ENCODE measurements at regions not wholly inside any gene's neighbourhood (a gene's known extent, or its start where the extent isn't known, plus 50 kb on each side); places are given as distances from the start of the nearest gene placed in this dataset.

GRCh38 chr12:59517522-59517921 lies 78.3 kb upstream of the SLC16A7 start:
- H3K36me3 ChIP-seq (ENCODE audit: control insufficient read depth in 4 of 4, insufficient read depth in 4 of 4, low read length in 3 of 4), result no peaks in the 10 kb centered on the region
- DNase-seq, result no peak
- H3K4me3 ChIP-seq (ENCODE audit: control insufficient read depth in 1 of 7, extremely low read depth in 1 of 7, insufficient read depth in 4 of 7, low read depth in 2 of 7, low read length in 6 of 7), result no peak overlapping the region
- WGBS (ENCODE audit: insufficient coverage), result 100% methylated on average over 1 of the region's 2 CpGs
- H3K27me3 ChIP-seq (replicated peaks in 2 of 5; ENCODE audit: control insufficient read depth in 4 of 5, insufficient read depth in 5 of 5, low read length in 4 of 5), result no peaks in the 10 kb centered on the region
- H3K9me3 ChIP-seq (ENCODE audit: control extremely low read depth in 1 of 5, control insufficient read depth in 4 of 5, insufficient read depth in 2 of 5, low read depth in 1 of 5, low read length in 4 of 5), result no peaks in the 10 kb centered on the region
- H3K4me1 ChIP-seq (ENCODE audit: control extremely low read depth in 1 of 4, control insufficient read depth in 4 of 4, insufficient read depth in 4 of 4, low read length in 3 of 4), result no peaks in the 10 kb centered on the region
- H3K27ac ChIP-seq (ENCODE audit: insufficient read depth in 1 of 2, low read depth in 1 of 2, low read length in 2 of 2, poor library complexity in 1 of 2, severe bottlenecking in 2 of 2), result no peak overlapping the region
- ChIA-PET CTCF (no interaction called here), POLR2A (no interaction called here)

- Histone ChIP-seq H3K27ac (ENCODE audit: insufficient read depth in 1 of 2, low read depth in 1 of 2, low read length in 2 of 2, poor library complexity in 1 of 2, severe bottlenecking in 2 of 2) (no peak overlapping the region), H3K4me3 (ENCODE audit: control insufficient read depth in 1 of 7, extremely low read depth in 1 of 7, insufficient read depth in 4 of 7, low read depth in 2 of 7, low read length in 6 of 7) (no peak overlapping the region), H3K4me1 (ENCODE audit: control extremely low read depth in 1 of 4, control insufficient read depth in 4 of 4, insufficient read depth in 4 of 4, low read length in 3 of 4) (no peaks in the 10 kb centered on the region), H3K36me3 (ENCODE audit: control insufficient read depth in 4 of 4, insufficient read depth in 4 of 4, low read length in 3 of 4) (no peaks in the 10 kb centered on the region), H3K9me3 (ENCODE audit: control extremely low read depth in 1 of 5, control insufficient read depth in 4 of 5, insufficient read depth in 2 of 5, low read depth in 1 of 5, low read length in 4 of 5) (no peaks in the 10 kb centered on the region), H3K27me3 (replicated peaks in 2 of 5; ENCODE audit: control insufficient read depth in 4 of 5, insufficient read depth in 5 of 5, low read length in 4 of 5) (no peaks in the 10 kb centered on the region)
- no peak for DNase-seq
- WGBS (ENCODE audit: insufficient coverage), result no CpG with 5 or more reads among the region's 1 CpG
- POLR2A ChIA-PET, result no interaction called here
- CTCF ChIA-PET, result no interaction called here
These were observed 94.9 kb upstream of the SLC16A7 start for GRCh38 chr12:59500915-59501314.

- H3K4me3 ChIP-seq (ENCODE audit: control insufficient read depth in 1 of 7, extremely low read depth in 1 of 7, insufficient read depth in 4 of 7, low read depth in 2 of 7, low read length in 6 of 7), result no peak overlapping the region
- no peaks in the 10 kb centered on the region for H3K27me3 ChIP-seq (replicated peaks in 2 of 5; ENCODE audit: control insufficient read depth in 4 of 5, insufficient read depth in 5 of 5, low read length in 4 of 5)
- H3K27ac ChIP-seq (ENCODE audit: insufficient read depth in 1 of 2, low read depth in 1 of 2, low read length in 2 of 2, poor library complexity in 1 of 2, severe bottlenecking in 2 of 2), result no peak overlapping the region
- ChIA-PET POLR2A (no interaction called here), CTCF (no interaction called here)
- H3K4me1 ChIP-seq (ENCODE audit: control extremely low read depth in 1 of 4, control insufficient read depth in 4 of 4, insufficient read depth in 4 of 4, low read length in 3 of 4), result no peaks in the 10 kb centered on the region
- no peaks in the 10 kb centered on the region for H3K9me3 ChIP-seq (ENCODE audit: control extremely low read depth in 1 of 5, control insufficient read depth in 4 of 5, insufficient read depth in 2 of 5, low read depth in 1 of 5, low read length in 4 of 5)
- WGBS (ENCODE audit: insufficient coverage), result 83% methylated on average over 1 of the region's 1 CpG
- no peak for DNase-seq
- H3K36me3 ChIP-seq (ENCODE audit: control insufficient read depth in 4 of 4, insufficient read depth in 4 of 4, low read length in 3 of 4), result no peaks in the 10 kb centered on the region
These were observed 95.5 kb upstream of the SLC16A7 start for GRCh38 chr12:59500335-59500734.

- Histone ChIP-seq H3K27ac (ENCODE audit: insufficient read depth in 1 of 2, low read depth in 1 of 2, low read length in 2 of 2, poor library complexity in 1 of 2, severe bottlenecking in 2 of 2) (no peak overlapping the region), H3K4me1 (ENCODE audit: control extremely low read depth in 1 of 4, control insufficient read depth in 4 of 4, insufficient read depth in 4 of 4, low read length in 3 of 4) (no peaks in the 10 kb centered on the region), H3K27me3 (replicated peaks in 2 of 5; ENCODE audit: control insufficient read depth in 4 of 5, insufficient read depth in 5 of 5, low read length in 4 of 5) (no peaks in the 10 kb centered on the region), H3K9me3 (ENCODE audit: control extremely low read depth in 1 of 5, control insufficient read depth in 4 of 5, insufficient read depth in 2 of 5, low read depth in 1 of 5, low read length in 4 of 5) (no peaks in the 10 kb centered on the region), H3K4me3 (ENCODE audit: control insufficient read depth in 1 of 7, extremely low read depth in 1 of 7, insufficient read depth in 4 of 7, low read depth in 2 of 7, low read length in 6 of 7) (no peak overlapping the region), H3K36me3 (ENCODE audit: control insufficient read depth in 4 of 4, insufficient read depth in 4 of 4, low read length in 3 of 4) (no peaks in the 10 kb centered on the region)
- CTCF ChIA-PET, result no interaction called here
- DNase-seq, result no peak
- POLR2A ChIA-PET, result no interaction called here
- WGBS (ENCODE audit: insufficient coverage), result no CpG with 5 or more reads among the region's 1 CpG
These were observed 96.1 kb upstream of the SLC16A7 start for GRCh38 chr12:59499774-59500173.

- Histone ChIP-seq H3K4me3 (ENCODE audit: control insufficient read depth in 1 of 7, extremely low read depth in 1 of 7, insufficient read depth in 4 of 7, low read depth in 2 of 7, low read length in 6 of 7) (no peak overlapping the region), H3K36me3 (ENCODE audit: control insufficient read depth in 4 of 4, insufficient read depth in 4 of 4, low read length in 3 of 4) (no peaks in the 10 kb centered on the region), H3K27me3 (replicated peaks in 2 of 5; ENCODE audit: control insufficient read depth in 4 of 5, insufficient read depth in 5 of 5, low read length in 4 of 5) (no peaks in the 10 kb centered on the region), H3K4me1 (ENCODE audit: control extremely low read depth in 1 of 4, control insufficient read depth in 4 of 4, insufficient read depth in 4 of 4, low read length in 3 of 4) (no peaks in the 10 kb centered on the region), H3K9me3 (ENCODE audit: control extremely low read depth in 1 of 5, control insufficient read depth in 4 of 5, insufficient read depth in 2 of 5, low read depth in 1 of 5, low read length in 4 of 5) (no peaks in the 10 kb centered on the region), H3K27ac (ENCODE audit: insufficient read depth in 1 of 2, low read depth in 1 of 2, low read length in 2 of 2, poor library complexity in 1 of 2, severe bottlenecking in 2 of 2) (no peak overlapping the region)
- POLR2A ChIA-PET, result no interaction called here
- CTCF ChIA-PET, result interaction anchor here (1.3 kb wide), 1 partner anchor 49 kb away, joined by 3 read pairs; no protein-coding TSS in a partner anchor
- DNase-seq, result no peak
These were observed 101.2 kb upstream of the SLC16A7 start for GRCh38 chr12:59494617-59495016.

GRCh38 chr12:59491877-59492276 lies 104.0 kb upstream of the SLC16A7 start:
- H3K9me3 ChIP-seq (ENCODE audit: control extremely low read depth in 1 of 5, control insufficient read depth in 4 of 5, insufficient read depth in 2 of 5, low read depth in 1 of 5, low read length in 4 of 5), result no peaks in the 10 kb centered on the region
- ChIA-PET POLR2A (no interaction called here), CTCF (interaction anchor here (1.1 kb wide), 1 partner anchor 33 kb away, joined by 3 read pairs; no protein-coding TSS in a partner anchor)
- no peak overlapping the region for H3K27ac ChIP-seq (ENCODE audit: insufficient read depth in 1 of 2, low read depth in 1 of 2, low read length in 2 of 2, poor library complexity in 1 of 2, severe bottlenecking in 2 of 2)
- no peaks in the 10 kb centered on the region for H3K36me3 ChIP-seq (ENCODE audit: control insufficient read depth in 4 of 4, insufficient read depth in 4 of 4, low read length in 3 of 4)
- no peaks in the 10 kb centered on the region for H3K27me3 ChIP-seq (replicated peaks in 2 of 5; ENCODE audit: control insufficient read depth in 4 of 5, insufficient read depth in 5 of 5, low read length in 4 of 5)
- DNase-seq, result no peak
- H3K4me1 ChIP-seq (ENCODE audit: control extremely low read depth in 1 of 4, control insufficient read depth in 4 of 4, insufficient read depth in 4 of 4, low read length in 3 of 4), result no peaks in the 10 kb centered on the region
- no peak overlapping the region for H3K4me3 ChIP-seq (ENCODE audit: control insufficient read depth in 1 of 7, extremely low read depth in 1 of 7, insufficient read depth in 4 of 7, low read depth in 2 of 7, low read length in 6 of 7)
- WGBS (ENCODE audit: insufficient coverage), result no CpG with 5 or more reads among the region's 2 CpGs

GRCh38 chr12:59486827-59487226 lies 109.0 kb upstream of the SLC16A7 start:
- CTCF ChIA-PET, result no interaction called here
- H3K9me3 ChIP-seq (ENCODE audit: control extremely low read depth in 1 of 5, control insufficient read depth in 4 of 5, insufficient read depth in 2 of 5, low read depth in 1 of 5, low read length in 4 of 5), result peaks cover 0 to 4% (median 3%) of the 10 kb centered on the region in 5 experiments

More at GRCh38 chr12:59486827-59487226, 109.0 kb upstream of the SLC16A7 start:
- Histone ChIP-seq H3K27me3 (replicated peaks in 2 of 5; ENCODE audit: control insufficient read depth in 4 of 5, insufficient read depth in 5 of 5, low read length in 4 of 5) (no peaks in the 10 kb centered on the region), H3K27ac (ENCODE audit: insufficient read depth in 1 of 2, low read depth in 1 of 2, low read length in 2 of 2, poor library complexity in 1 of 2, severe bottlenecking in 2 of 2) (no peak overlapping the region), H3K4me1 (ENCODE audit: control extremely low read depth in 1 of 4, control insufficient read depth in 4 of 4, insufficient read depth in 4 of 4, low read length in 3 of 4) (peaks cover 0 to 9% (median 2%) of the 10 kb centered on the region in 4 experiments), H3K4me3 (ENCODE audit: control insufficient read depth in 1 of 7, extremely low read depth in 1 of 7, insufficient read depth in 4 of 7, low read depth in 2 of 7, low read length in 6 of 7) (no peak overlapping the region), H3K36me3 (ENCODE audit: control insufficient read depth in 4 of 4, insufficient read depth in 4 of 4, low read length in 3 of 4) (no peaks in the 10 kb centered on the region)
- WGBS (ENCODE audit: insufficient coverage), result 0% methylated on average over 1 of the region's 1 CpG
- POLR2A ChIA-PET, result no interaction called here
- no peak for DNase-seq
